Activated CD8-positive, alpha-beta memory T cell treated with anti-CD3 and anti-CD28 coated beads, Interleukin-2, amount 10 ng/mL, durations not matched to agents 7 days and 5 days (primary cell): ENCODE measurements at regions not wholly inside any gene's neighbourhood (a gene's known extent, or its start where the extent isn't known, plus 50 kb on each side); places are given as distances from the start of the nearest gene placed in this dataset.

Source experiments
- ATAC-seq: fragments of 150-1000 bp; cut with Tn5 transposase; one replicate; pipeline ENCODE4 v1.10.0; 2021; ENCODE audit warnings: moderate library complexity
- CTCF ChIA-PET: fragments of 350-600 bp; sonication (Branson Sonifier 250); formaldehyde crosslinking; loops from one replicate; lab custom pipeline; 2021; ENCODE audit warnings: antibody characterized with exemption; lab: Charles Lee
- DNase-seq: peaks from one replicate; pipeline ENCODE4 v3.0.0-alpha.2; 2020
- H3K27ac Mint-ChIP-seq: one replicate; pipeline ENCODE4 v1.8.0; 2021; ENCODE audit warnings: mild to moderate bottlenecking, mixed read lengths
- H3K27me3 Mint-ChIP-seq: one replicate; pipeline ENCODE4 v1.8.0; 2021; ENCODE audit warnings: mixed read lengths
- H3K36me3 Mint-ChIP-seq: one replicate; pipeline ENCODE4 v1.8.0; 2021; ENCODE audit warnings: mild to moderate bottlenecking, mixed read lengths
- H3K4me1 Mint-ChIP-seq: one replicate; pipeline ENCODE4 v1.8.0; 2021; ENCODE audit warnings: mixed read lengths
- H3K4me3 Mint-ChIP-seq: one replicate; pipeline ENCODE4 v1.8.0; 2021; ENCODE audit warnings: mild to moderate bottlenecking, moderate library complexity, mixed read lengths
- H3K9me3 Mint-ChIP-seq: one replicate; pipeline ENCODE4 v1.8.0; 2022; ENCODE audit warnings: low read depth, mixed read lengths

GRCh38 chr7:35526645-35527044 is 168.3 kb downstream of the HERPUD2 start:
- Mint-ChIP-seq H3K27ac (no peak overlapping the region), H3K9me3 (no peaks in the 10 kb centered on the region), H3K27me3 (peaks cover 21% of the 10 kb centered on the region), H3K4me1 (no peaks in the 10 kb centered on the region), H3K4me3 (no peak overlapping the region), H3K36me3 (no peaks in the 10 kb centered on the region)
- DNase-seq (no peak), ATAC-seq (no peak)
- CTCF ChIA-PET, result no interaction called here

- no peak for DNase-seq
- H3K4me1 Mint-ChIP-seq, result peaks cover 5% of the 10 kb centered on the region
- H3K27ac Mint-ChIP-seq, result no peak overlapping the region
- no peaks in the 10 kb centered on the region for H3K36me3 Mint-ChIP-seq
- no peak for ATAC-seq
- H3K9me3 Mint-ChIP-seq, result no peaks in the 10 kb centered on the region
- CTCF ChIA-PET, result no interaction called here
- H3K27me3 Mint-ChIP-seq, result peaks cover 30% of the 10 kb centered on the region
- H3K4me3 Mint-ChIP-seq, result no peak overlapping the region
These were observed 170.7 kb downstream of the HERPUD2 start for GRCh38 chr7:35524112-35524804.

GRCh38 chr7:35523292-35523691 is 171.6 kb downstream of the HERPUD2 start:
- DNase-seq (no peak), ATAC-seq (no peak)
- Mint-ChIP-seq H3K4me3 (no peak overlapping the region), H3K27me3 (peaks cover 30% of the 10 kb centered on the region), H3K27ac (no peak overlapping the region), H3K36me3 (no peaks in the 10 kb centered on the region), H3K4me1 (peaks cover 5% of the 10 kb centered on the region), H3K9me3 (no peaks in the 10 kb centered on the region)
- CTCF ChIA-PET, result no interaction called here

GRCh38 chr7:35522697-35523096 is 172.2 kb downstream of the HERPUD2 start:
- CTCF ChIA-PET, result no interaction called here
- Mint-ChIP-seq H3K9me3 (no peaks in the 10 kb centered on the region), H3K4me1 (peaks cover 5% of the 10 kb centered on the region)

GRCh38 chr7:35521941-35522340 is 173.0 kb downstream of the HERPUD2 start:
- Mint-ChIP-seq H3K4me1 (peaks cover 5% of the 10 kb centered on the region), H3K4me3 (no peak overlapping the region), H3K27ac (no peak overlapping the region), H3K27me3 (peaks cover 33% of the 10 kb centered on the region), H3K36me3 (no peaks in the 10 kb centered on the region), H3K9me3 (no peaks in the 10 kb centered on the region)
- ATAC-seq (no peak), DNase-seq (no peak)
- CTCF ChIA-PET, result interaction anchor here (2.9 kb wide), 1 partner anchor 97 kb away, joined by 32 read pairs; no protein-coding TSS in a partner anchor

More at GRCh38 chr7:35522697-35523096, 172.2 kb downstream of the HERPUD2 start:
- Mint-ChIP-seq H3K36me3 (no peaks in the 10 kb centered on the region), H3K27me3 (peaks cover 30% of the 10 kb centered on the region), H3K27ac (no peak overlapping the region), H3K4me3 (no peak overlapping the region)
- no peak for DNase-seq
- ATAC-seq, result no peak

GRCh38 chr7:35520810-35521625 is 173.9 kb downstream of the HERPUD2 start:
- no peak for DNase-seq

GRCh38 chr7:35519971-35520809 is 174.7 kb downstream of the HERPUD2 start:
- no peak overlapping the region for H3K4me3 Mint-ChIP-seq
- peak; percentile 76 for ATAC-seq
- CTCF ChIA-PET, result interaction anchor here (0.7 to 2.9 kb wide), 22 partner anchors 9 to 696 kb away, joined by 3 to 32 read pairs (median 4); no protein-coding TSS in a partner anchor

More at GRCh38 chr7:35520810-35521625, 173.9 kb downstream of the HERPUD2 start:
- Mint-ChIP-seq H3K9me3 (no peaks in the 10 kb centered on the region), H3K4me1 (peaks cover 5% of the 10 kb centered on the region), H3K36me3 (no peaks in the 10 kb centered on the region), H3K27ac (no peak overlapping the region), H3K4me3 (no peak overlapping the region), H3K27me3 (peaks cover 33% of the 10 kb centered on the region)
- CTCF ChIA-PET, result interaction anchor here (0.7 to 2.9 kb wide), 20 partner anchors 10 to 483 kb away, joined by 3 to 32 read pairs (median 4); no protein-coding TSS in a partner anchor
- no peak for ATAC-seq

GRCh38 chr7:35518767-35519166 is 176.2 kb downstream of the HERPUD2 start:
- CTCF ChIA-PET, result interaction anchor here (0.7 to 1.4 kb wide), 3 partner anchors 16 to 94 kb away, joined by 3 to 5 read pairs (median 3); no protein-coding TSS in a partner anchor
- ATAC-seq (no peak), DNase-seq (no peak)
- Mint-ChIP-seq H3K4me3 (no peak overlapping the region), H3K27ac (no peak overlapping the region), H3K9me3 (no peaks in the 10 kb centered on the region), H3K36me3 (no peaks in the 10 kb centered on the region), H3K4me1 (peaks cover 5% of the 10 kb centered on the region), H3K27me3 (peaks cover 26% of the 10 kb centered on the region)

More at GRCh38 chr7:35519971-35520809, 174.7 kb downstream of the HERPUD2 start:
- Mint-ChIP-seq H3K27ac (no peak overlapping the region), H3K27me3 (peaks cover 33% of the 10 kb centered on the region), H3K9me3 (no peaks in the 10 kb centered on the region), H3K36me3 (no peaks in the 10 kb centered on the region), H3K4me1 (peaks cover 5% of the 10 kb centered on the region)
- peak; percentile 72 for DNase-seq

- Mint-ChIP-seq H3K9me3 (no peaks in the 10 kb centered on the region), H3K27me3 (peaks cover 21% of the 10 kb centered on the region), H3K36me3 (no peaks in the 10 kb centered on the region), H3K4me3 (no peak overlapping the region), H3K27ac (no peak overlapping the region), H3K4me1 (peaks cover 5% of the 10 kb centered on the region)
- no peak for ATAC-seq
- no peak for DNase-seq
- CTCF ChIA-PET, result interaction anchor here (1.4 kb wide), 1 partner anchor 92 kb away, joined by 3 read pairs; no protein-coding TSS in a partner anchor
These were observed 178.4 kb downstream of the HERPUD2 start for GRCh38 chr7:35516498-35516897.

- H3K4me3 Mint-ChIP-seq, result no peak overlapping the region
- H3K27me3 Mint-ChIP-seq, result peaks cover 18% of the 10 kb centered on the region
- no peak overlapping the region for H3K27ac Mint-ChIP-seq
- DNase-seq, result no peak
- CTCF ChIA-PET, result no interaction called here
- H3K9me3 Mint-ChIP-seq, result no peaks in the 10 kb centered on the region
- no peaks in the 10 kb centered on the region for H3K36me3 Mint-ChIP-seq
- no peaks in the 10 kb centered on the region for H3K4me1 Mint-ChIP-seq
- no peak for ATAC-seq
These were observed 181.1 kb downstream of the HERPUD2 start for GRCh38 chr7:35513828-35514227.

GRCh38 chr7:35513195-35513594 is 181.7 kb downstream of the HERPUD2 start:
- H3K4me1 Mint-ChIP-seq, result no peaks in the 10 kb centered on the region
- DNase-seq (no peak), ATAC-seq (no peak)
- CTCF ChIA-PET, result no interaction called here
- no peaks in the 10 kb centered on the region for H3K36me3 Mint-ChIP-seq
- no peak overlapping the region for H3K27ac Mint-ChIP-seq
- peaks cover 18% of the 10 kb centered on the region for H3K27me3 Mint-ChIP-seq
- no peak overlapping the region for H3K4me3 Mint-ChIP-seq
- H3K9me3 Mint-ChIP-seq, result no peaks in the 10 kb centered on the region

GRCh38 chr7:35512716-35513115 is 182.2 kb downstream of the HERPUD2 start:
- no peaks in the 10 kb centered on the region for H3K9me3 Mint-ChIP-seq
- DNase-seq (no peak), ATAC-seq (no peak)
- peaks cover 18% of the 10 kb centered on the region for H3K27me3 Mint-ChIP-seq
- H3K36me3 Mint-ChIP-seq, result no peaks in the 10 kb centered on the region
- H3K4me1 Mint-ChIP-seq, result no peaks in the 10 kb centered on the region
- H3K4me3 Mint-ChIP-seq, result no peak overlapping the region
- CTCF ChIA-PET, result no interaction called here
- H3K27ac Mint-ChIP-seq, result no peak overlapping the region
